OCI-LY3 (cell line): ENCODE measurements at regions not wholly inside any gene's neighbourhood (a gene's known extent, or its start where the extent isn't known, plus 50 kb on each side); places are given as distances from the start of the nearest gene placed in this dataset.

Source experiments
- CTCF ChIP-seq: fragments of 200-600, 300-600 bp; sonication (generic); IDR thresholded peaks from 2 replicates; pipeline ENCODE4 v1.5.1; 2014; ENCODE audit warnings: antibody characterized with exemption, low read length, low read depth
- EZH2phosphoT487 ChIP-seq: fragments of 200-600 bp; shearing (Covaris generic); IDR thresholded peaks from 2 replicates; pipeline ENCODE4 v1.6.1; 2018; ENCODE audit warnings: antibody characterized with exemption, mixed run types, low read depth

GRCh38 chr4:170827562-170828274 lies 738.0 kb upstream of the AADAT start:
- TF ChIP-seq CTCF (no peak), EZH2phosphoT487 (no peak)
